Heart left ventricle (tissue), 16 donors: ENCODE measurements at regions not wholly inside any gene's neighbourhood (a gene's known extent, or its start where the extent isn't known, plus 50 kb on each side); places are given as distances from the start of the nearest gene placed in this dataset.
"Not testable (repeated sequence)": the region's sequence is repeated elsewhere in the genome, so short reads cannot be mapped to it uniquely, and the experiment has no call there.

Experiments used
- ATAC-seq, 4 donors: fragments of 200-7000 bp; cut with Tn5 transposase; one replicate each; pipeline ENCODE4 v1.9.1; 2020 to 2022; ENCODE audit warnings: moderate library complexity in 4 of 4, mild to moderate bottlenecking in 3 of 4, moderate number of reproducible peaks in 1 of 4
- DNase-seq, 5 donors: peaks; one replicate each; pipeline ENCODE4 v3.0.0-alpha.2; 2020
- H3K27ac ChIP-seq, 12 donors: fragments of 200-600 bp; sonication (generic) in 4 of 12; one replicate each; pipeline versions ENCODE4 v1.5.0 to v1.8.0; 2016 to 2022; ENCODE audit warnings: mild to moderate bottlenecking in 2 of 12
- H3K27me3 ChIP-seq, 9 donors: fragments of 200-600 bp; sonication (generic) in 2 of 9; one replicate each; pipeline versions ENCODE4 v1.5.1 to v1.8.0; 2016 to 2022; ENCODE audit warnings: mild to moderate bottlenecking in 3 of 9
- H3K36me3 ChIP-seq, 9 donors: fragments of 200-600 bp; sonication (generic) in 2 of 9; one replicate each; pipeline versions ENCODE4 v1.5.0 to v1.8.0; 2018 to 2022; ENCODE audit warnings: mild to moderate bottlenecking in 2 of 9
- H3K4me1 ChIP-seq, 12 donors: fragments of 200-600 bp; sonication (generic) in 4 of 12; one replicate each; pipeline versions ENCODE4 v1.5.0 to v1.8.0; 2016 to 2022; ENCODE audit warnings: mild to moderate bottlenecking in 3 of 12
- H3K4me3 ChIP-seq, 12 donors: fragments of 200-600 bp; sonication (generic) in 4 of 12; one replicate each; pipeline versions ENCODE4 v1.5.0 to v1.8.0; 2017 to 2022; ENCODE audit warnings: mild to moderate bottlenecking in 9 of 12, moderate library complexity in 4 of 12
- H3K9me3 ChIP-seq, 12 donors: fragments of 200-600 bp; sonication (generic) in 4 of 12; one replicate each; pipeline versions ENCODE4 v1.5.0 to v1.8.0; 2016 to 2022; ENCODE audit warnings: mild to moderate bottlenecking in 1 of 12
- CTCF ChIP-seq, 12 donors: fragments of 200-600 bp; sonication (generic) in 4 of 12; IDR thresholded peaks; one replicate each; pipeline versions ENCODE4 v1.5.0 to v1.8.0; 2018 to 2022; ENCODE audit warnings: antibody characterized with exemption in 12 of 12, mild to moderate bottlenecking in 5 of 12
- POLR2A ChIP-seq, 2 donors: fragments of 450-650 bp; IDR thresholded peaks; one replicate each; pipeline ENCODE4 v1.6.1; 2017; ENCODE audit warnings: antibody characterized with exemption in 2 of 2, mild to moderate bottlenecking in 2 of 2, moderate library complexity in 2 of 2
- WGBS, 4 donors: extraction: QIAGEN DNeasy Blood & Tissue Kit in 2 of 4; methylation state at CpG; one replicate each; pipeline versions ENCODE4 v1.1.5 to v1.1.7; 2013 to 2018; 5-methylcytosine and 5-hydroxymethylcytosine counted together
- intact Hi-C, 10 donors: fragments of 100-400 bp; cut with DNase I; formaldehyde crosslinking; loops; one replicate each; pipeline versions ENCODE4 v1.11.1 to v1.14.2; 2022
- donor health status: ischemic (EF 13 %, LVEDD 7.1; RV severe dilation, severe dysfunction).
- donor health status: healthy with polysubstance abuse.
- donor health status: DM: no; HTN: yes; CAD: no.
- donor health status: DM: no; HTN: no; CAD: no.
- donor health status: ischemic (EF 25% LVEDD 6.9; RV normal size, moderate dysfunction).
- donor health status: ischemic (EF 25% LVEDD 5.7; RV mildly dilated, moderate dysfunction).
- donor health status: healthy.
- donor health status: DM: yes; HTN: yes; CAD: no.
- donor health status: ischemic (EF 35%, LVEDD 5.7; RV mildly dilated, moderate dysfunction).
- donor health status: nonischemic (EF 11% LVEDD 7.7; RV severe dilation, severe dysfunction).
- donor health status: DM: yes; HTN: yes; CAD: no.
- donor health status: PGD.
- donor health status: ischemic (EF 29% LVEDD 5.4; RV normal size, mild dysfunction).
- donor health status: nonischemic (EF 23%, LVEDD 6.1; RV moderate dilation, normal function).

- intact Hi-C loops, ATAC-seq: not testable (repeated sequence)
Observed at GRCh38 chr1:842799-843198, 80.9 kb upstream of the SAMD11 start.

GRCh38 chr1:843946-844345, 79.8 kb upstream of the SAMD11 start:
- H3K27ac ChIP-seq, ATAC-seq, H3K9me3 ChIP-seq, H3K27me3 ChIP-seq, H3K4me3 ChIP-seq, DNase-seq, intact Hi-C loops: not testable (repeated sequence)
- Histone ChIP-seq H3K4me1 (peaks cover 0 to 23% (median 3%) of the 10 kb centered on the region in 12 donors), H3K36me3 (peaks cover 0 to 45% (median 18%) of the 10 kb centered on the region in 9 donors)
- WGBS, 4 donors = 78 to 83% (median 81%) methylated on average over 5 of the region's 5 CpGs

More at GRCh38 chr1:842799-843198, 80.9 kb upstream of the SAMD11 start:
- not testable (repeated sequence) for H3K27me3 ChIP-seq, H3K9me3 ChIP-seq, H3K4me3 ChIP-seq, DNase-seq, H3K27ac ChIP-seq
- Histone ChIP-seq H3K36me3 (peaks cover 0 to 34% (median 10%) of the 10 kb centered on the region in 9 donors), H3K4me1 (peaks cover 0 to 31% (median 3%) of the 10 kb centered on the region in 12 donors)
- WGBS, 4 donors = 68 to 78% (median 75%) methylated on average over 9 to 10 of the region's 10 CpGs

DNA sequence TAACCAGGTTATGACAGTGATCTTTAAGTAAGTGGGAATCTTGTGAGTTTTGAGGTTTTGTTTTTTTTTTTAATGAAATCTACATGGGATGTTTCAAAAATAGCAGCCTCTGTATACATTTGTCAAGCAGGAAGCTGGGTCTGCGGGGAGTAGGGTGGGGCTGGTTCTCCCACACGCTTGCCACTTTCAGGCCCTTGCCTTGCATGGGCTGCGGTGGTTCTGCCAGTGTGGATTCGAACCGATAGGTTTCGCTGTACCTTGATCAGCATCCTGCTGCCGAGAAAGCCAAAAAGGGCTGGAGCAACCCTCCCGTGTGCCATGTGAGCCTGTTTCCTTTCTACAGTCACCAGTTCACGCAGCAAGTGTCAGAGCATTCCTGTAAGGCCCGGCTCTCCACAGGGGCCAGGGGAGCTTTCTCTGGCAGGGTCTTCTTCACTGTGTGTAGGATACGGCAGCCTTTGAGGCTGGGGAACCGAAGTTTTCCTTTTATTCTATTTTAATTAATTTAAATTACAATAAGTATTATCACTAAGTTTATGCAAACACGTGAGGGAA, 79.2 kb upstream of the SAMD11 start:
- no peak overlapping the region for H3K4me3 ChIP-seq
- peak in 3 of 4 donors; percentile 18 to 60 (median 35) for ATAC-seq
- peak overlapping the region in 2 of 12 donors; percentile 30 to 52 for H3K27ac ChIP-seq
- WGBS, 4 donors = 41 to 53% (median 46%) methylated on average over 12 to 13 of the region's 13 CpGs
- H3K4me1 ChIP-seq = peaks cover 0 to 23% (median 3%) of the 10 kb centered on the region in 12 donors
- intact Hi-C loops = no loop called here
- peaks cover 0 to 51% (median 19%) of the 10 kb centered on the region in 9 donors for H3K36me3 ChIP-seq
- no peaks in the 10 kb centered on the region for H3K9me3 ChIP-seq
- DNase-seq = no peak
- TF ChIP-seq POLR2A (IDR thresholded peaks at IDR 0.05) (no peak), CTCF (IDR thresholded peaks at IDR 0.05) (no peak)
- H3K27me3 ChIP-seq = no peaks in the 10 kb centered on the region

DNA sequence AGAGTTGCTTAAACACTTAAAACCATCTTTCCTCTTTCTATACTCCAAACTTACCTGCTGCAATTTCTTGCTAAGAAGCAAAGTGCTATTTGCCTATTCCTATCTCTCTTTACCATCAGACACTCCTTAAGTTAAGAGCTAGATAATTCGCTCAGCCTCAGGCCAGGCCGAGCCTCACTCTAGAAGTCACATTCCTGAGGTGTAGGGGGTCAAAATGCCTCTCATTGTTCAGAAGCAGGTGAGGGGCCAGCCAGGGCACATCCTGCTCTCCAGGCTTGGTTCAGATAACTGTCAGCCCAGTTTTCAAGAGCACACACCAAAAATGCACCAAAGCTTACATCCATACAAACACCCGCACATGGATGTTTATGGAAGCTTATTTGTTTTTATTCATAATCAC, 78.1 kb upstream of the SAMD11 start:
- DNase-seq, intact Hi-C loops, H3K4me3 ChIP-seq, H3K27ac ChIP-seq, ATAC-seq, H3K27me3 ChIP-seq, H3K9me3 ChIP-seq: not testable (repeated sequence)
- WGBS, 4 donors = 75 to 83% (median 80%) methylated on average over 3 of the region's 3 CpGs
- H3K4me1 ChIP-seq = peaks cover 0 to 29% (median 3%) of the 10 kb centered on the region in 12 donors
- peaks cover 0 to 61% (median 22%) of the 10 kb centered on the region in 9 donors for H3K36me3 ChIP-seq

DNA sequence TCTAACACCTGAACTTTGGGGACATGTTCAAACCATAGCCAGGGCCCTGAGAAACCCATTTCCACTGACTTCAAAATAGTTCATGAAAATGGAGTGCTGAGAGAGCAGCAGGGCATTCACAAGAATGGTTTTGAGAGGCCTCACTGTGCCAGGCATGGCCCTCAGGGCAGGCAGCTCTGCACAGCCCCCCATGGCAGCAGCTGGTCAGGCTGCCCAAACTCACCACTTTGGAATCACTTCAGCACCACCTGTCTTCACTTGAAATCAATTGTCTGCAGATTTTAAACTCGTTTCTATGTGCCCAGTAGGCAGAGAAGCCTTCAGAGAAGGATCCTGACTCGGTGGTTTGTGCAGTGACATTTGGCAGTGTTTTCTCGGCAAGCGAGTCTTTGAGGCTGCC, 73.8 kb upstream of the SAMD11 start:
- intact Hi-C loops = not testable (repeated sequence)
- H3K36me3 ChIP-seq = peaks cover 0 to 61% (median 24%) of the 10 kb centered on the region in 9 donors

DNA sequence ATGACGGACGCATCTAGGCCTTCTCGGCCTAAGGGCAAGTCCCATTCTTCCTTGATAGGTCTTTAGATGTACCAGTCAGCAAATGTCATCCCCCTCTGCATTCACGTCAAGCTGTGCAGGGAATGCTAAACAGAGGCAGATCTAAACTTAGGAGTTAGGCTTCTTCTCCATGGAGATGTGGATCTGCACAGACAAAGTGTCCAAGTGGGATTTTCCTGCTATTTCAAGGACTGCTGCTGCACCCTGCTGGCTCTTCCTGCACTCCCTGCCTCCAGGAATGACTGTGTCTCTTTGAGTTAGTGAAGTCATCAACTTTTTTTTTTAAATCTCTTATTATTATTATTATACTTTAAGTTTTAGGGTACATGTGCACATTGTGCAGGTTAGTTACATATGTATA, 73.4 kb upstream of the SAMD11 start:
- intact Hi-C loops, H3K9me3 ChIP-seq, DNase-seq, H3K4me3 ChIP-seq, H3K27me3 ChIP-seq: not testable (repeated sequence)
- ATAC-seq = peak; percentile 69 to 92 (median 86)
- peaks cover 0 to 15% (median 0%) of the 10 kb centered on the region in 12 donors for H3K4me1 ChIP-seq
- TF ChIP-seq CTCF (IDR thresholded peaks at IDR 0.05) = peak in 9 of 12 donors; percentile 8 to 54 (median 27)
- 46 to 85% (median 54%) methylated on average over 4 of the region's 4 CpGs for WGBS, 4 donors
- peaks cover 0 to 65% (median 28%) of the 10 kb centered on the region in 9 donors for H3K36me3 ChIP-seq
- peak overlapping the region in 3 of 12 donors; percentile 2 to 70 (median 24) for H3K27ac ChIP-seq

More for the DNA sequence above, 73.8 kb upstream of the SAMD11 start:
- not testable (repeated sequence) for H3K4me3 ChIP-seq, H3K27me3 ChIP-seq, H3K9me3 ChIP-seq, DNase-seq
- WGBS, 4 donors = 53 to 72% (median 64%) methylated on average over 4 of the region's 4 CpGs
- H3K4me1 ChIP-seq = peaks cover 0 to 15% (median 0%) of the 10 kb centered on the region in 12 donors
- ATAC-seq = peak in 3 of 4 donors; percentile 17 to 49 (median 29)
- H3K27ac ChIP-seq = peak overlapping the region in 4 of 12 donors; percentile 2 to 70 (median 37)

GRCh38 chr1:851398-851797, 72.3 kb upstream of the SAMD11 start:
- intact Hi-C loops, ATAC-seq, H3K4me1 ChIP-seq, DNase-seq, H3K27ac ChIP-seq, H3K9me3 ChIP-seq, H3K4me3 ChIP-seq, H3K27me3 ChIP-seq: not testable (repeated sequence)
- H3K36me3 ChIP-seq = peaks cover 0 to 71% (median 30%) of the 10 kb centered on the region in 9 donors
- 84 to 92% (median 89%) methylated on average over 11 to 13 of the region's 17 CpGs; no CpG with 5 or more reads in 1 of the 4 donors for WGBS, 4 donors

- DNase-seq, ATAC-seq, intact Hi-C loops, H3K4me3 ChIP-seq, H3K27me3 ChIP-seq, H3K9me3 ChIP-seq, H3K27ac ChIP-seq, H3K4me1 ChIP-seq: not testable (repeated sequence)
- WGBS, 4 donors = 82 to 93% (median 85%) methylated on average over 8 to 9 of the region's 9 CpGs
- peaks cover 0 to 71% (median 30%) of the 10 kb centered on the region in 9 donors for H3K36me3 ChIP-seq
Observed at GRCh38 chr1:851841-852240, 71.9 kb upstream of the SAMD11 start.
